NCI-H1694 (cell line): ENCODE measurements at regions not wholly inside any gene's neighbourhood (a gene's known extent, or its start where the extent isn't known, plus 50 kb on each side); places are given as distances from the start of the nearest gene placed in this dataset.
"Not testable (repeated sequence)": the region's sequence is repeated elsewhere in the genome, so short reads cannot be mapped to it uniquely, and the experiment has no call there.

ENCODE experiments used
- DNase-seq: peaks from one replicate; lab custom pipeline; 2025; lab: John Stamatoyannopoulos, UW

DNA sequence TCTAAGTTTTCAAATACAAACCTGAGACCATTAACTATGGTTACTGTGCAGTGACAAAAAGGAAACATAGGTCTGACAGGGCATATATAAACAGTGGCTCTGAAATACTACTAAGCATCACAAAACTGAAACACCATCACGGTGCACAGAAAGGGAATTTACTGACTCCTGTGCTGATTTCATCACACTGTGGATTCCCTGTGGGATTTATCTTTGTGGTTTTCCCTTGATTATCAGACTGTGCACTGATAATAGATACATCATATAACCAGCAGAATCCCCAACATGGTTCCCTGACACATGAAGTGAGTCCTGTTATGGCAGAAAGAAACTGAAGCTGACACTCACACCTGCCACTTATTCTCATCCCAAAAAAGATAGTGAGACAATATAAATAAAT, 676.3 kb upstream of the KCND2 start:
- DNase-seq = no peak

DNA sequence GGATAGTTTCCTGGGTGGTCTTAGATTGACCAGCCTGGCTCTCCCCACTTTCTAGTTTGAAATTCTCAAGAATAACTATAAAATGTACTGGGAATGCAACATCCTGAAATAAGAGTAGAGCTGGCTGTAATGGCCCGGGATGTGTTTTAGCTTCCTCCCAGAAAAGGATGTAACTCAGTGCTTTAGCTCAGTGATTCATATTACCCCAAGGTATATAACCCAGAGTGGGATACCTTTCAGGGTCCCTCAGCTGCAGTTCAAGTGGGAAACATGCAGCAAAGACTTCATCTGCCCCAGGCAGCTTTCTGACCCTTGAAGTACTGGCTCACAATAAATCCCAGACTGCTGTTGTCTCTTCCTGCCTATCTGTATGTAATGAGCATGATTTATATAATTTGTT, 666.7 kb upstream of the KCND2 start:
- DNase-seq = no peak

DNA sequence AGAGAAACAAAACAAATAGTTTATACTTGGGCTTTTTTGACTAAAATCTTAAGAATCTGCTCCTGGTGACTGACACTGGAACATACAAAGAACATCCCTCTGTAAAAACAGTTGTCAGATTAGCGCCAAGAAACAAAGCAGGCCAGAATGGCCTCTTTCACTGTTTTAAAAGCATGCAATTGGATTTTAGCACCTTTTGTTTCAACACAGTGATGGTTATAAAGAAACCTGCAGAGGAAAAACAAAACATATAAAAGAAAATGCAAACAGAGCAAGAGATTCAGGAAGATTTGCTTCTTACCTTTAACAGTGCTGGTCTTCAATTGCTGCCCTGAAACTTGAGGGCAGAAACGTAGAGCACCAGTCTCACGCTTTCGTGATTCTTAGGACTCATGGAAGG, 652.2 kb upstream of the KCND2 start:
- DNase-seq = no peak

DNA sequence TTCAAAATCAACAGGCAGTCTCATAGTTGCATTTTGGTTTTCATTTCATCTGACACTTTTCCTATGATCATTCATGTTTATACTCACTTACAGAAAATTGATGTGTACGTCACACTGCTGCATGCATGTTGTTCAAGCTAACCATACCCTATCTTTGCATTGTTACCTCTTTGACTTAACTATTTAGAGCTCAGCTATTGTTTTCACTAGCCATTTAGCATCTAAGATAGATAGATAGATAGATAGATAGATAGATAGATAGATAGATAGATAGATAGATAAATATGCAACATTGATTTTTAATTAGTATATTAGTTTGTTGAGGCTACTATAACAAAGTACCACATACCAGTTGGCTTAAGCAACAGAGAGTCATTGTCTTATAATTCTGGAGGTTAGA, 649.5 kb upstream of the KCND2 start:
- no peak for DNase-seq

DNA sequence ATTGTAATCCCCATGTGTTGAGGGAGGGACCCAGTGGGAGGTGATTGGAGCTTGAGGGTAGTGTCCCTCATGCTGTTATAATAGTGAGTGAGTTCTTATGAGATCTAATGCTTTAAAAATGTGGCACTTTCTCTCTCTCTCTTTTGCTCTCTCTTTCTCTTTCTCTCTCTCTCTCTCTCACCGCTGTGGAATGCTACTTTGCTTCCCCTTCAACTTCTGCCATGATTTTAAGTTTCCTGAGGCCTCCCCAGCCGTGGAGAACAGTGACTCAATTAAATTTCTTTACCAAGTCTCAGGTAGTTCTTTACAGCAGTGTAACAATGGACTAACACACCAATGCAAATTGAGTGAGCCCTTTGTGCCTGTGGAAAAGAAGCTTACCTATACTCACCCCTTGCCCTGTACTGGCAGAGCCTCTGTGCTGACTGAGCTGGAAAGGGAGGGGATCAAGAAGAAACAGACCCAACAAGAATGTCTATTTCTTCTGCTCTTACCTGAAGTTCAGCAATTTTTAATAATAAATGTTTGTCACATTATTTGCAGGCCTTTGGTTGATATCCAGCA, 642.5 kb upstream of the KCND2 start:
- no peak for DNase-seq

DNA sequence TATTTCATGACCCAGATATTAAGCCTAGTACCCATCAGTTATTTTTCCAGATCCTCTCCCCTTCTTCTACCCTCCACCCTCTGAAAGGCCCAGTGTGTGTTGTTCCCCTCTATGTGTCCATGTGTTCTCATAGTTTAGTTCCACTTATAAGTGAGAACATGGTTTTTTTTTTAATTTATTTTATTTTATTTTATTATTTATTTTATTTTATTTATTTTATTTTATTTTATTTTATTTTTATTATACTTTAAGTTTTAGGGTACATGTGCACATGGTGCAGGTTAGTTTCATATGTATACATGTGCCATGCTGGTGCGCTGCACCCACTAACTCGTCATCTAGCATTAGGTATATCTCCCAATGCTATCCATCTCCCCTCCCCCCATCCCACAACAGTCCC, 639.2 kb upstream of the KCND2 start:
- DNase-seq = not testable (repeated sequence)

DNA sequence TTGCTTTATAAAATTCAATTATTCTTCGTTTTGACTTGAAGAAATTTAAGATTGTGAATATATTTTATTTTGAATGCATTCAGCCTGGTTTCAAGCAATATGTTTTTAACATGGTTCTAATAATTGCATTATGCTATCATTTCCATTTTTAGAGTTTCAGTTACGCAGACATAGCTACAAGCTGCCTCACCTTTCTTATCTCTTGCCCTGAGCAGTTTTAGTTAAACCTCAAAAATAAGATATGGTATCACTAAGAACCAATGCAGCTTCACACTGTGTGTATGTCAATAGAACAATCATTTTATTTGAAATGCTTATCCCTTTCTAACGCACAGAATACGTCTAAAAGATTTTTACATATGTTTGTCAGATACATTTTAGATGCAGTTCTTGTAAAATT, 632.6 kb upstream of the KCND2 start:
- DNase-seq = no peak

DNA sequence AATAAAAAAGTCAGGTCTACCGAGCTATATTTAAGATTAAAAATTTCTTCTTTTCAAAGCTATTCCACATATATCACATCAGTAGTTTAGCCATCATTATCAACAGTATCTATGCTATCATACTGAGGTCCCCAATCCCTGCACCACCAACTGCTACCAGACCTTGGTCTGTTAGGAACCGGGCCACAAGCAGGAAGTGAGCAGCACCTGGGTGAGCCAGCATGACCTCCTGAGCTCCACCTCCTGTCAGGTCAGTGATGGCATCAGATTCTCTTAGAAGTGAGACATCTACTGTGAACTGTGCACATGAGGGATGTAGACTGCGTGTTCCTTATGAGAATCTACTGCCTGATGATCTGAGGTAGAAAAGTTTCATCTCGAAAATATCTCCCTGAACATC, 632.1 kb upstream of the KCND2 start:
- no peak for DNase-seq

DNA sequence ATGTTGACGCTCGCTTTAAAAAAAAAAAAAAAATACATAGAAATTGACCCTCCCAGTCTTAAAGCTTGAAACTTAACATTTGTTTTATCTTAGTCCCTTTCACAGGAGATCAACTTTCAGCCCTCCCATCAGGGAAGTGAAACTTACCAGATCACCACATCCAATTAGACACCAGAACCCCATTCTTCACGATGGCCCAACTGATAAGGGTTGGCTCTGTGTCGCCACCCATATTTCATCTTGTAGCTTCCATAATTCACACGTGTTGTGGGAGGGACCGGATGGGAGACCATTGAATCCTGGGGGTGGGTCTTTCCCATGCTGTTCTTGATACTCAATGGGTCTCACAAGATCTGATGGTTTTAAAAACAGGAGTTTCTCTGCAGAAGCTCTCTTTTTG, 629.4 kb upstream of the KCND2 start:
- DNase-seq = no peak

DNA sequence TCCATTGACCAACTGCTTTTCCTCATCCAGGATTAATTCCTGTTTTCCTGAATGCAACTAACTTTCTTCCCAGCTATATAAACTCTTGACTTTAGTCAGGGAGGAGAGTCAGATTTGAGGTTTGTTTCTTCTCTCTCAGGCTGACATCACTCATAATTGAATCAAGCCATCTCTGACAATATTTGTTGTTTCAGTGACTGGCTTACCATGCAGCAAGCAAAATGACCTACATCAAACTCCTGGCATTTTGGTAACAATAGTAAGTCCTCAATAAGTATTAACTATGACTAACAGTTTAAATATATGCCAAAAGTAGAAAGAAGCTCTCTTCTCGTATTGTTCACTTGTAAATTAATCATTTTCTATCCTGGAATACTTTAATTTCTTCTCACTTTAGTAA, 625.7 kb upstream of the KCND2 start:
- DNase-seq = no peak

DNA sequence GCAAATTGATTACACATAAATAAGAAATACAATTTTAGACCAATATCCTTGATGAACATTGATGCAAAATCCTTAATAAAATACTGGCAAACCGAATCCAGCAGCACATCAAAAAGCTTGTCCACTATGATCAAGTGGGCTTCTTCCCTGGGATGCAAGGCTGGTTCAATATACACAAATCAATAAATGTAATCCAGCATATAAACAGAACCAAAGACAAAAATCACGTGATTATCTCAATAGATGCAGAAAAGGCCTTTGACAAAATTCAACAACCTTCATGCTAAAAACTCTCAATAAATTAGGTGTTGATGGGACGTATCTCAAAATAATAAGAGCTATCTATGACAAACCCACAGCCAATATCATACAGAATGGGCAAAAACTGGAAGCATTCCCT, 624.2 kb upstream of the KCND2 start:
- not testable (repeated sequence) for DNase-seq

DNA sequence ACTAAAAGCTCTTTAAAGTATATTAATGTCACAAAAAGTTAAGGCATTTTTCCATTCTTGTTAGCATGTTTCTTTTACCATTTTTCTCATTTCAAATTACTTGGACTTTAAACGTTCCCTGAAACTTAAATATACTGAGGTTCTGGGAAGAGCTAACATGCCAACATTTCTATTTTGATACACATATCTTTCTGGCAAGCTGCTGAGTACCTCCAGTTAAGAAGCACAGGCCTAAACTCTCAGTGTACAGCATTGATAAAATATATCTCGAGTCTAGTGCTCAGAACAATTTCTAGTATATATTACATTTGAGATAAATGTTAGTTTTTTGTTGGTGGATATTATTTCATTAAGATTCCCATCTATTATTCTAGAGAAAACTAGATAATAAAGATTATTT, 612.9 kb upstream of the KCND2 start:
- DNase-seq = no peak

DNA sequence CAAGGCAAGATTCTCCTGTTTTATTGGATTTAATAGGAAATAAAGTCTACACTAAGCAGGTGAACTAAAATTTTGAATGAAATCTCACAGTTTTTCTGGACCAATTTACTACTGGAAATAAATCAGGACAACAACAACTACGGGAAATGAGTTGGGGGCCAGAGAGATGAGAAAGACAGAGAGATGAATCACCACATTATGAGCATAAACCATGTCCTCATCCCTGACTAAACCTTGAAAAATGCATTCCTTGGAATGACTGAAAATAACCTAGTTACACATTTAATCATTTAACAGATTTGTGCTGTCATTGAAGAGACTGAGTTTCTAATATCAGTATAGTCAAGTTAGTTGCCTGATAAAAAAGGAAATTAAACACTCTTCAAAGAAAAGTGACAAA, 608.4 kb upstream of the KCND2 start:
- DNase-seq = no peak

DNA sequence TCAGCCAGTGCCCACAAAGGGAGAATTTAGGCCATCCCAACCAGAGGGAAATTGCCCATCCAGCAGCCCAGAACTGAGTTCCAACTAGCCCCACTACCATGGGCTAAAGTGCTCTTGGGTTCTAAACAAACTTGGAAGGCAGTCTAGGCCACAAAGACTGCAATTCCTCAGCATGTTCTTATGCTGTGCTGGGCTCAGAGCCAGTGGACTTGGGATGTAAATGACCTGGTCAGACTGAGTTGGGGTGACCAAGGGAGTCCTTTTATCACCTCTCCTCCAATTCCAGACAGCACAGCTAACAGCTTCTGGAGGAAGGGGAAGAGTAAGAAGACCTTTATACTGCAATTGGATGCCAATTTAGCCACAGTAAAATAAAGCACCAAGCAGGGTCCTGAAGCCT, 607.2 kb upstream of the KCND2 start:
- no peak for DNase-seq

DNA sequence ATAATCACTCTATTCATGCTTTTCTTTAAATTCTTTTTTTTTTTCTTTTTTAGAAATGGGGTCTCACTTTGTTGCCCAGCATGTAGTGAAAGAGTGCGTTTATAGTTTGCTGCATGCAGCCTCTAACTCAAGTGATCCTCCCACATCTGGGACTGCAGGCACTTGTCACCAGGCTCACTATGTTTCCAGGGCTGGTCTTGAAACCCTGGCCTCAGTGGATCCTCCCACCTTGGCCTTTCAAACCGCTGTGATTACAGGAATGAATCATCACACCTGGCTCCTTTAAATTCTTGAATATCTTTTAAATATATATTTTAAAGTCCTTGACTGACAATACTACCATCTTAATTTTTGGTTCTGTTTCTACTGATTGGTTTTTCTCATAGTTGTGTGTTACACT, 591.6 kb upstream of the KCND2 start:
- no peak for DNase-seq

DNA sequence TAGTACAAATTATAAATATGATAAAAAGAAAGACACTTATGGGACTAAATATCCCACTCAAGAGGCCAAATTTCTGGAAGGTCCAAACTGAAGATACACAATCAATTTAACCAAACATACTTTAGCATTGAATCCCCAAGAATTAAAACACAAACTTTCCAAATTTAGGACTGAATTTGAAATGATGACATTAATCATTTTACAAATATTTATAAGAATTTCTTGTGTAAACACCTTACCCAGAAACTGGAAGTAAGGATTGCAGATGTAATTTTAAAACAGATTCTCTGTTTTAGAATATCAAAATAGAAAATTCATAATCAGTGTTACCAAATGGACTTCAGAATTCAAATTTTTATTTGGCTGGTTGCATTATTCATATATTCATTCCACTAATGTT, 588.2 kb upstream of the KCND2 start:
- DNase-seq = no peak

DNA sequence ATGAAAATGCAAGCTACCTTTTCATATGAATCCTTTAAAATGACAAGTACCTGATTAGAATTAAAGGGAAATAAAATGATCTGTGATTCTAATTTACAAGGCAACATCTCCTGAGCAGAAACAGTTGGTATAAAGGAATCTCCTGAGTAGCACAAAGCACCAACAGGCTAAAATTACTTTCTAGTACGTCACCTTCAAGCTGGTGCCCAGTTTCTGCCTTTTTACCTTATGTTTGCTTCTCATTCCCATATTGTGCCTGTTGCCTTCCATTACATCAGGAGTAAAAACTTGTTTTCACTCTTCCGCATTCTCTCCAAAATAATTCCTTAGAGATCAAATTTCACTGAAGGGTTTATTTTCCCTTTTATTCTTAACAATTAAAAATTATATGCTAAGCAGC, 587.1 kb upstream of the KCND2 start:
- DNase-seq = no peak

DNA sequence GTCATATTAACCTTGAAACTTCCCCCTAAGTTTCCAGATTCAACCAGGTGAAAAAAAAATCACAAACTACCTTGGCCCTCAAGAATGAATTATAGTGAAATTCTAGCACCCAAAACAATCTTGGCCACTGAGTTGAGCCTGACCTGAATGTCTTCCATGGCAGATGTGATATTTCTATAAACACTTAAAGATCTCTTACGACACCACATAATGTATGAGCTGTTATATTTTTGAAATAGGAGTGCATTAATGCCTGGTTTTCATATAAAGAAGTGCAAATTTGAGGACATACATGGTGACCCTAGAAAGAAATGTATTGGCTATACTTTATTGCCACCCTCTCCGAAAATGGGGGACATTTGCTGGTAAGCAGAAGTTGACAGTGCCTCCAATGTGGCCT, 584.1 kb upstream of the KCND2 start:
- no peak for DNase-seq

DNA sequence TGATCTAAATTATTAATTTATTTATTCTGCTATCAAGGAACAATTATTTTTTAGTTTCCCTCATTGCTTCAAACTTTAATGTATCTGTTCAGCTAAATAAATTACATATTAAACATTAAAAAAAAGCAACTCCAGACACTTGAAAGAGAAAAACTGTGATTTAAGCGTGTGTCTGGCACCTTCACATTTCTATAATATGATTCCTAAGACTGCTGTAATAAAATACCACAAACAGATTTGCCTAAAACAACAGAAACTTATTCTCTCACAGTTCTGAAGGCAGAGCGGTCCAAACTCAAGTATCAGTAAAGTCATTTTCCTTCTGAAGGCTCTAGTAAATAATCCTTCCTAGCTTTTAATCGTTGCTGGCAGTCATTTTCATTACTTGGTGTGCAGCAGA, 580.4 kb upstream of the KCND2 start:
- DNase-seq = no peak

DNA sequence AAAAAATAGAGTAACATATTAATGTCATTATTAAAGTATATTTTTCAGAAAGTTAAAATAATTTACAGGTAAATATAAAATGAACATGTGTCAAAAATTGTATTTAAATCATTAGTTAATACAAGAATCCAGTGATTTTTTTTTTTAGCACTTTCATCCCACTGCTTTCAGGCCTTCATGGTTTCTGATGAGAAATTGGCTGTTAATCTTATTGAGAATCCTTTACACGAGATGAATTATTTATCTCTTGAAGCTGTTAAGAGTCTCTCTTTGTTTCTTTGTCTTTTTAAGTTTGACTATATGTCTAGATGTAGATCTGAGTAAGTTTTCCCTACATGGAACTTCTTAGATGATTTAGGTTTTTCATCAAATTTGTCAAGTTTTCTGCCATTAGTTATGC, 578.5 kb upstream of the KCND2 start:
- no peak for DNase-seq

DNA sequence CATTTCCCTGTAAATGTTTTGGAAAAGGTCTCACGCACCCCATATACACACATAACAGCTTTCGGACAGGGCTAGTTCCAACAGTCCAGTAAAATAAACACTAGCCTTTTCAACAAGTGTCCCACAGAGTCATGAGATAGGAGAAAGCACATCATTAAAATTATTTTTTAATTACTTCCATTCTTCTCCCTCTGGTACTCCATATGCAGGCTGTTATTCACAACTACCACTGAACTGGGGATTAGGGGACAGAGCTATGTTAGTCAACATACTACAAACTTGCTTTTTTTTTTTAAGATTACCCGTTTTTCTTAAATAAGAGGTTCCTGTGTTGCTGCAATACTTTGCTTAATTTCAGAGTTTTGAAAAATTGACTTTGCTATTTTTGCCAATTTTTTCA, 576.6 kb upstream of the KCND2 start:
- DNase-seq = no peak

DNA sequence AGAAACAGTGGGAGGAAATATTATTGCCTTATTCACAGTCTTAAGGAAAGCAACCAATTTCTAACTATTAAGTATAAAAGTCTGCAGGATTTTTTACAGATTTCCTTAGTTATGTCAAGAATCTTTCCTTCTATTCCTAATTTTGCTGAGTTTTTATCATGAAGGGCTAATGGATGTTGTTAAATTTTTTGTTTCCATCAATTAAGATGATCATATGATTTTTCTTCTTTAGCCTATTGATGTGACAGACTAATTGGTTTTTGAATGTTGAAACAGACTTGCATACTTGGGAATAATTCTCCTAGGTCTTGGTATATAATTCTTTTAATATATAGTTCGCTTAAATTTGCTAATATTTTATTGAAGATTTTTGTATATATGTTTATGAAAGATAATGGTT, 569.1 kb upstream of the KCND2 start:
- no peak for DNase-seq

DNA sequence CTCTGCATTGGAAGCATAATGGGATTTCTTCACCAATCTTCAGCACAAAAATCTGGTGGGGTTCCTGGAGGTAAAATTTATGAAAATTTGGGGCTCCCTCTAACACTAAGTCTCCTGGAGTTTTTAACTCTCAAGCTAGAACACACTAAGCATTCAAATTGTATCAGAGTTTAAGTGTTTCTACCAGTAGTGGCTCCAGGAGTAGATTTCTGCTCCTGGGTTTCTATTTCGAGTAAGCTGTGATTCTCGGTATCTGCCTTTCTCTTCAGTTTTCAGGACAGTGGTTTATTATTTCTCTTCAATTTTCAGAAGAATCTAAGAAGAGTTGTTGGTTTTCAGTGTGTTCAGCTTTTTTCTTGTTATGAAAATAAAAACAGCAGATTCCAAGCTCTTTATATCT, 566.4 kb upstream of the KCND2 start:
- DNase-seq = no peak

DNA sequence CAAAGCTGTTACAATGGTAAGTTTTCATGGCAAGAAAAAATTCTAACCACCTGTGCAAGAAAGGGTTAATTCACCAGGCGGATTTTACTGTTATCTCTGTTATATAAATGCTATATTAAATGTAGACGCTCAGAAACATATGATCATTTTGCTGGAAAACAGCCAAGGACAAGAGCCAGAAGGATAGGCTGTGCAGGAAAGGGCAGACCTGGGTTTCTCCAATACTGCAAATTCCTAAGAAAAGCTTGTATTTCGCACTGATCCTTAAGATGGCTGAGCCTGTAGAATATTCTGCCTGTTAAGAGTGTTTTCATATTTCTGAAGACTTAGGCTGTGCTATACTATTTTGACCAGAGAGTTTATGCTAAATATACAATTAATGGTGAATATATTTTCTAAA, 564.1 kb upstream of the KCND2 start:
- DNase-seq = no peak

DNA sequence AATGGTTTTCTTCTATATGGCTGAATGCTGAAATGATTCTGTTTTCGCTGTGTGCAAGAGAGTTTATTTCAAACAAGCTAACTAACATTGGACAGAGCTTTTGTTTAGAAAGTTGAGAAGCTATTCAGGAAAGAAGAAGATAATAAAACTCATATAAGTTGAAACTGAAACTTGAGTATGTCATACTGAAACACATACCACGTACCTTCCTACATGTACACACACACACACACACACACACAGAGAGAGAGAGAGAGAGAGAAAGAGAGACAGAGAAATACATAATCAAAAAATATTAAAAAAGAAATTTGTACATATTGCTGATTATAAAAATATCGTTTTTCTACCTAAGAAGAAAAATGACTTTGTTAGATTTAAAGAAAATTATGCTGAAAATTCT, 561.9 kb upstream of the KCND2 start:
- DNase-seq = no peak
